ENCODE measurements at regions not wholly inside any gene's neighbourhood (a gene's known extent, or its start where the extent isn't known, plus 50 kb on each side); places are given as distances from the start of the nearest gene placed in this dataset.

DNA sequence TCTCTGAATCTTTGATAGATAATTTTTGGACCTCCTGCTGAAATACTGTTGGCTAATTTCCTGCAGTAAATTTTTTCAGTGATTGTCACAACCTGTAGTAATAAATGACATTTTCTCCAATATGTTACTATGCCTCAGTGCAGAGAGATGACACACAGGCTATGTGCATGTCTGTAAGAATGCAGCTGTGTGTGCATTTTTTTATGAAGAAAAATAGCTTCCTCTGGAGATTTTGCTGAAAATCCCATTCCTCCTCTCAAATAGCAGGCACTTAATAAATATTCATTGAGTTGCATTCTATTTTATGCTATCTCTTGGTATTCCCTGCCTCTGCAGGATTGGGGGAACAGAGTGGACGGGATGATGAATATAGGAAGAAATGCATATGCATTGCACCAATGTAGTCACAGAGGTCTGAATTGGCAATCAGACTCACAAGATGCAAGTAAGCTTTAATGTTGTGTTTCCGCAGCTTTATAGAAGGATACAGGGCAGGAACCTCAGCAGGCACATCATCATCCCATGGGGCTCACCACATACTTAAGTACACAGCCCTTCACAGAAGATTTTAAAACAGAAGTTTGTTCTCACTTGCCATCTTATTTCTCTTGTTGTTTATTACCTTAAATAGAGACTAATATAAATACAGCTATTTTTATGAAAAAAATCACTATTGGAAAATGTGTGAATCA is 474.7 kb downstream of the EPM2A start:
- no peak overlapping the region for H2AK5ac ChIP-seq (ENCODE audit: low read depth, low read length)
- no peak overlapping the region for H3K23ac ChIP-seq (ENCODE audit: insufficient read length)
- H3K4ac ChIP-seq (replicated peaks; ENCODE audit: insufficient read length, low read depth, low read length), result no peak overlapping the region
- no peaks in the 10 kb centered on the region for H3K23me2 ChIP-seq (ENCODE audit: low read depth, low read length)
- H3K4me1 ChIP-seq (replicated peaks in 1 of 4; ENCODE audit: control insufficient read depth in 3 of 4, insufficient read depth in 4 of 4, low read length in 3 of 4), result no peaks in the 10 kb centered on the region
- DNase-seq (ENCODE audit: low read depth in 1 of 2, low spot score in 2 of 2), result no peak
- H2BK20ac ChIP-seq (ENCODE audit: low read length), result no peak overlapping the region
- H2BK12ac ChIP-seq (ENCODE audit: low read depth, low read length), result no peak overlapping the region
- no peaks in the 10 kb centered on the region for H3K79me1 ChIP-seq (ENCODE audit: low read depth, low read length)
- no peak overlapping the region for H3K14ac ChIP-seq (ENCODE audit: insufficient read length)
- no peak overlapping the region for H3K18ac ChIP-seq (ENCODE audit: extremely low read depth, low read length)
- H2BK5ac ChIP-seq (ENCODE audit: low read depth, low read length), result no peak overlapping the region
- H3K27me3 ChIP-seq (replicated peaks in 1 of 4; ENCODE audit: control insufficient read depth in 3 of 4, extremely low read depth in 1 of 4, insufficient read depth in 3 of 4, low read length in 3 of 4), result no peaks in the 10 kb centered on the region
- no peak overlapping the region for H2BK15ac ChIP-seq (ENCODE audit: low read length)
- no peak overlapping the region for H4K5ac ChIP-seq (ENCODE audit: insufficient read length, low read depth, low read length)
- H3K9me3 ChIP-seq (ENCODE audit: insufficient read depth in 2 of 2, low read depth in 1 of 2, low read length in 1 of 2), result no peaks in the 10 kb centered on the region
- no peak overlapping the region for H3K4me2 ChIP-seq (ENCODE audit: insufficient read depth in 1 of 2, low read depth in 2 of 2, low read length in 2 of 2)
- no peak overlapping the region for H3K4me3 ChIP-seq (ENCODE audit: extremely low read depth in 1 of 4, insufficient read depth in 2 of 4, low read depth in 3 of 4, low read length in 4 of 4)
- no peak for FAIRE-seq
- no peaks in the 10 kb centered on the region for H3K79me2 ChIP-seq (ENCODE audit: control insufficient read depth in 1 of 2, insufficient read depth in 2 of 2, low read length in 2 of 2)
- no peaks in the 10 kb centered on the region for H4K20me1 ChIP-seq (replicated peaks in 1 of 2; ENCODE audit: control insufficient read depth in 1 of 2, insufficient read depth in 2 of 2, low read length in 2 of 2)
- 91% methylated on average over 2 of the region's 2 CpGs; no CpG with 5 or more reads in 1 of the 2 experiments for WGBS, 2 experiments (ENCODE audit: extremely low coverage in 1 of 2, insufficient coverage in 1 of 2, insufficient read length in 1 of 2, insufficient replicate concordance in 2 of 2, low coverage in 1 of 2, low lambda C conversion rate in 2 of 2, missing lambda C conversion rate in 1 of 2)
- ChIA-PET POLR2A (ENCODE audit: partially characterized antibody) (no interaction called here), CTCF (ENCODE audit: partially characterized antibody) (no interaction called here)
- TF ChIP-seq TAF1 (IDR thresholded peaks at IDR 0.05; ENCODE audit: low read depth, low read length), result no peak
- TF ChIP-seq NRF1 (IDR thresholded peaks at IDR 0.05; ENCODE audit: low read depth, low read length), result no peak
- no peak for TF ChIP-seq CTBP2 (IDR thresholded peaks at IDR 0.05; ENCODE audit: borderline replicate concordance, insufficient read depth, insufficient read length, low read length)
- TF ChIP-seq, protein P1, sequence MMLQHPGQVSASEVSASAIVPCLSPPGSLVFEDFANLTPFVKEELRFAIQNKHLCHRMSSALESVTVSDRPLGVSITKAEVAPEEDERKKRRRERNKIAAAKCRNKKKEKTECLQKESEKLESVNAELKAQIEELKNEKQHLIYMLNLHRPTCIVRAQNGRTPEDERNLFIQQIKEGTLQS (IDR thresholded peaks at IDR 0.05; ENCODE audit: insufficient read depth, low read depth, low read length), result no peak
- no peak for TF ChIP-seq SP4 (IDR thresholded peaks at IDR 0.05; ENCODE audit: low read length)
- TF ChIP-seq RAD21 (IDR thresholded peaks at IDR 0.05 in 1 of 2, conservative IDR thresholded peaks at IDR 0.05 in 1 of 2; ENCODE audit: low read depth in 2 of 2, low read length in 2 of 2), result no peak
- no peak for TF ChIP-seq TEAD4 (IDR thresholded peaks at IDR 0.05; ENCODE audit: low read depth, low read length)
- TF ChIP-seq RXRA (IDR thresholded peaks at IDR 0.05; ENCODE audit: insufficient read depth, low read depth, low read length), result no peak
- TF ChIP-seq NANOG (IDR thresholded peaks at IDR 0.05; ENCODE audit: insufficient read depth, low read depth, low read length, poor library complexity, severe bottlenecking), result no peak
- TF ChIP-seq KDM1A (IDR thresholded peaks at IDR 0.05; ENCODE audit: borderline replicate concordance, low read length), result no peak
- no peak for TF ChIP-seq PHF8 (conservative IDR thresholded peaks at IDR 0.05; ENCODE audit: low read depth, low read length)
- no peak for TF ChIP-seq POLR2A (IDR thresholded peaks at IDR 0.05; ENCODE audit: control extremely low read depth in 1 of 2, low read depth in 2 of 2, low read length in 2 of 2)
- no peak for TF ChIP-seq SIX5 (IDR thresholded peaks at IDR 0.05; ENCODE audit: low read depth, low read length)
- H3K27ac ChIP-seq (ENCODE audit: low read depth, low read length), result no peak overlapping the region
- H2BK120ac ChIP-seq (replicated peaks; ENCODE audit: low read depth, low read length), result no peak overlapping the region
- H4K91ac ChIP-seq (replicated peaks; ENCODE audit: insufficient read length, low read length), result no peak overlapping the region
- no peak overlapping the region for H3K56ac ChIP-seq (replicated peaks; ENCODE audit: insufficient read length, low read depth, low read length)
- H4K8ac ChIP-seq (ENCODE audit: extremely low read depth, insufficient read depth, low read length), result no peak overlapping the region
- 0 out of 7 replicates have a peak overlapping the region, but pooled peaks of 1 of the 4 experiments have one; percentile 8 for H3K9ac ChIP-seq (replicated peaks in 1 of 4; ENCODE audit: extremely low read depth in 1 of 4, low read depth in 3 of 4, low read length in 3 of 4)
- H3K36me3 ChIP-seq (ENCODE audit: control insufficient read depth in 2 of 4, insufficient read depth in 4 of 4, low read length in 3 of 4), result no peaks in the 10 kb centered on the region
- no peak overlapping the region for H2AFZ ChIP-seq (ENCODE audit: low read length)

Measured in H1 (cell line).